NT2/D1 (cell line): ENCODE measurements at regions not wholly inside any gene's neighbourhood (a gene's known extent, or its start where the extent isn't known, plus 50 kb on each side); places are given as distances from the start of the nearest gene placed in this dataset.

Experiments used
- YY1 ChIP-seq: IDR thresholded peaks from 2 replicates; pipeline ENCODE4 v1.6.1; 2011; ENCODE audit not compliant: insufficient read length, insufficient read depth
- ZNF274 ChIP-seq: IDR thresholded peaks from 2 replicates; pipeline ENCODE4 v1.6.1; 2011; ENCODE audit warnings: mild to moderate bottlenecking, low read depth, low read length

DNA sequence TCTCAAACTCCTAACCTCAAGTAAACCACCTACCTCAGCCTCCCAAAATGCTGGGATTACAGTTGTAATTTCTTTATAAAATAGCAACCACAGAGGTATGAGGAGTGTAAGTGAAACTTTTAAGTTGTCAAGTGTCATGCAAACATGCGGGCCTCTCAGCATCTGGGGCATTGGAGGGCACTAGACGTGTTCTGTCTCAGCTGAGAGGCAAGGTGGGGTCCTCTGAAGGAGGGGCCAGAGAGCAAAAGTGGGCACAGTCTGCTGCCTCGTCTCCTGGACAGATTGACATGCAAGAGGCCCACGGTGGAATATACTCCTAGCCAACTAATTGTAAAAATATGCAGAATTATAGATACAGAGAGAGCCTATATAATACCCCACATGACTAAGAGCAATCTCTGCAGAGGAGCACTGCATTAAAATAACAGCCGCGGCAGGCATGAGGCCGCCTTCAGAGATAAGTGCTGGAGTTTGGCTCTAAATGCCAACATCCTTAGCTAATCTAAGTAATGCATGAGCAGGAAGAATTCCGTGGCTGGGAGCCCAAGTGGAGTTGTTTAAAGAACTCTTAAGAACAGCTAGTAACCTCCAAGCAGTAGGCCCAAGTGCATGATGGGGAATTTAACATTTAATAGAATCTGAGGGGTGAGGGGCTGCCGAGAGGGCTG, 87.8 kb upstream of the RNU6-1 start:
- TF ChIP-seq YY1: no peak
- TF ChIP-seq ZNF274: no peak
